ENCODE measurements at regions not wholly inside any gene's neighbourhood (a gene's known extent, or its start where the extent isn't known, plus 50 kb on each side); places are given as distances from the start of the nearest gene placed in this dataset.

DNA sequence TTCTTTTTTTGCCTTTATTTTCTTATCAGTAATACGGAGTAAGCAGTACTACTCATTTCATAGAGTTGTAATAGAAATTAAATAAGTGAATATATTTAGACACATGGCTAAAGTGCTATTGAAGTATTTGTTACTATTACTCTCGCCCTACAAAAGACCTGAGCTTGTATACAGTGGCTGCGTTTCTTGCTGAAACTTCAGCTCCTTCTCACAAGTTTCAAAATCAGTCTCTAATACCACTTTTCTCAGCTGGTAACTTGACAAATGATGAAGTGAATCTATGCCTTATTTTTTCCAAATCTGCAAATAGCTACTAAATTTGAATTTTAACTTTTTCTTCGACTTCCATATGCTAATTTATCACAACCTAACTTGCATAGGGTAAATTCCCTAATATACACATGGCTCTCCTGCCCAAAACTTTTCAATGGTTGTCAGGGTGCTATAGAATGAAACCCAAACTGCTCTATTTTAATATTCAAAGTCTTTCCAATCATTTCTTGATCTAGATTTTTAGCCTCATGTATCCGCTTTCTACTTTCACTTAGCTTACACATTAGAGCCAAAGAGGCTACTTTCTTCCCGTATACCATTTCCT is 347.8 kb upstream of the GULP1 start:
- no peak for DNase-seq

GRCh38 chr2:187949859-187950258 is 341.8 kb upstream of the GULP1 start:
- no peak for DNase-seq

GRCh38 chr2:187951470-187952218 is 340.0 kb upstream of the GULP1 start:
- DNase-seq, result no peak

DNA sequence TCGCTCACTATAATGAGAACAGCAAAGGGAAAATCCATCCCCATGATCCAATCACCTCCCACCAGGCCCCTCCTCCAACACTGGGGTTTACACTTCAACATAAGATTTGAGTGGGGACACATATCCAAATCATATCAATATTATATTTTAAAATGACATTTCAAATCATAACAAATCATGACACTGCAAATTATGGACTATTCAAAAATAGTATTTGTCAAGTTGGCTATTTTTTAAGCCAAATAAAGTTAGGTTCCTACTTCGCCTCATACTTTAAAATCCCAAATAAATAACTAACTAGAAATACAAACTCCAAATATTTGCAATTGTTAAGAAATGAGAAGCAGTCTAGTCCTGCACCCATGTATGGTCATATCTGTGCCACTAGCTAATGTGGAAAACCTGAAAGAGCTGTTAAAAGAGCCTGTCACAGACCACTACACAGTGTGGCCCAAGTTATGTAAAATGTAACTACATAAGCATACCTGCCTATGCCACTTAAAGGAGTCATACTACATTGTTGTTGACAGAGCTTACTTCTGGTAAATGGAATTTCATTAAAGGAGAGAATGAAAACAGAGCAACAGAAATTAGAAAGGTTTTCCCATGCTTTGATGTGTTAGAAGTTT is 334.7 kb upstream of the GULP1 start:
- DNase-seq, result no peak

- no peak for DNase-seq
Measured at GRCh38 chr2:187959821-187960220, 331.9 kb upstream of the GULP1 start.

- DNase-seq, result no peak
Measured at GRCh38 chr2:187962538-187962937, 329.1 kb upstream of the GULP1 start.

- DNase-seq, result no peak
Measured at GRCh38 chr2:187964746-187965145, 326.9 kb upstream of the GULP1 start.

- no peak for DNase-seq
Measured at GRCh38 chr2:187966924-187967323, 324.8 kb upstream of the GULP1 start.

- DNase-seq, result no peak
Measured at GRCh38 chr2:187971893-187972292, 319.8 kb upstream of the GULP1 start.

DNA sequence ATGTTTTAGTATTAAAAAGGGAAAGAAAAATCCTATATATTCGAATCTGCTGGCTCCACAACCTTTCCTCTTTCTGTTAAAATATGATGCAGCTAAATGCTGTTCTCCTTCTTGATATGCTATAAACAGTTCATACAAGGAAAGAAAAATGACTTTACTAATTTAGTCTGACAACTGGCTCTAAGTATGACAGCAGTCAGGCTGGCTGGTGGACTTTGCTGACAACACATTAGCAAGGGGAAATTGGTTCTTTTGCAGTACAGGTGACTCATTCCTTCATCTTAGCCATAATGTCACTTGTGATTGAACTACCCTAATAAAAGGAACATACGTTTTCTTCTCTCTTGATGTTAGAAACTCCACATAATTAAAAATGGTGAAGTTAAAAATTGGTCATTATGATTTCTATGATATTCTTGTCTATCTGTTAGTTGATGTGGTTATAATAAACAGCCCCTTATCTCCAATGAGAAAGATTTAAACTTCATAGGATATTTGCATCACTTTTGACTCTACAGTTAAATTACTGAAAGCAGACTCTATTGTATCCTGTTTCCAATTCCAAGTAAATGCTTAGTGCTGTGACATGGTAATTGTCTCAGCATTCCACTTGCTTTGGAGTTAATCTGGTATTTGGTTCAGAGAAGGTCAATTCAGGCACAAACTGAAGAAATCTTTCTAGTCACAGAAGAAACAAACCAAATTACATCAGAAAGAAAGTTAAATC is 315.3 kb upstream of the GULP1 start:
- DNase-seq, result no peak

DNA sequence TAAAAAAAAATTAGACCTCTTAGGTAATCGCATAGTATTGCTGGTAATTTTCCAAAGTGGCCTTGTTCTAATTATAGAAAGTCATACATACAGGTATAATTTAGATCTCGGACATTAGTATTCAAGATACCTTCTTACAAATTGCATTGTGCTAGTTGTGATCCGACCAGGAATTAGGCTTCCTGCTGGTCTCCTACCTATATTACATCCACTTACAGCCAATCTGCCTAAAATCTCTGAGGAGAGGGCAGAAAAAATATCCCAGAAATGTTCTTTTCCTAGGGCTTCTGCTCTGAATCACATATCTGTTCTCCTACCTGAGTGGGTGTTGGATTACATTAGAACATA is 314.7 kb upstream of the GULP1 start:
- no peak for DNase-seq

DNA sequence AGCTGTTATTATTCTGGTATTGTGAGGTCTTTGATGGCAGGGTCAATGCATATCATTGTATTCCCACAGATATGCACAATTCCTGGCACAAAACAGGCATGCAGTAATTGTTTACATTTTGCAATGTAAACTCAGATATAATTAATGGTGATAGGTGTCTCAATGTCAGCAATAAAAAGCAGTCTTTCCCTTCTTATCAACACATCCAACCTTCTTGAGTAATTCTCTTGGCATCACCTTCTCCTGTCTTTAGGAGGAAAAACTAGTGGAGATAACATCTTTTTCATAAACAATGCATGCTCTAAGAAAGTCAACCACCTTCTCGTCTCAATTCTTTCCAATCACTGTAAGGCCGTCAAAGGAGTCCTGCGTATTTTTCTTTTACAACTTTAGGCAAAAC is 313.3 kb upstream of the GULP1 start:
- DNase-seq, result no peak

GRCh38 chr2:187982668-187983067 is 309.0 kb upstream of the GULP1 start:
- no peak for DNase-seq

DNA sequence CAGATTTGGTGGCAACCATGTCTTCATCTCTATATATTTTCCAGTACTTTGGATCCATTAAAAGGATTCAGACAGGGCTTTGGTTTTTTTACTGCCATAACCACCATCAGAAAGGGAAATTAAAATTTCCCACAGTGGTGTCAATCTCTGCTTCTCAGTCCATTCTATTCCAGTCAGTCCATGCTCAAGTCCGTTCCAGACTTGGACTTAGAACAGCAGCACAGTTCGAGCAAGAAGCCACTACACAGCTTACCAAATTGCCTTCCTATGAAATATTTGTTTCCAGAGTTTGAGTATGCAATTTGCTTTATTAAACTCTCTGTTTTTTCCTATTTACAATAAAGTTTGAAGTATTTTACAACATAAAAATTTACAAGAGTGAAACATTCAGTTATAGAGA is 306.5 kb upstream of the GULP1 start:
- no peak for DNase-seq

GRCh38 chr2:187985923-187986322 is 305.8 kb upstream of the GULP1 start:
- no peak for DNase-seq

DNA sequence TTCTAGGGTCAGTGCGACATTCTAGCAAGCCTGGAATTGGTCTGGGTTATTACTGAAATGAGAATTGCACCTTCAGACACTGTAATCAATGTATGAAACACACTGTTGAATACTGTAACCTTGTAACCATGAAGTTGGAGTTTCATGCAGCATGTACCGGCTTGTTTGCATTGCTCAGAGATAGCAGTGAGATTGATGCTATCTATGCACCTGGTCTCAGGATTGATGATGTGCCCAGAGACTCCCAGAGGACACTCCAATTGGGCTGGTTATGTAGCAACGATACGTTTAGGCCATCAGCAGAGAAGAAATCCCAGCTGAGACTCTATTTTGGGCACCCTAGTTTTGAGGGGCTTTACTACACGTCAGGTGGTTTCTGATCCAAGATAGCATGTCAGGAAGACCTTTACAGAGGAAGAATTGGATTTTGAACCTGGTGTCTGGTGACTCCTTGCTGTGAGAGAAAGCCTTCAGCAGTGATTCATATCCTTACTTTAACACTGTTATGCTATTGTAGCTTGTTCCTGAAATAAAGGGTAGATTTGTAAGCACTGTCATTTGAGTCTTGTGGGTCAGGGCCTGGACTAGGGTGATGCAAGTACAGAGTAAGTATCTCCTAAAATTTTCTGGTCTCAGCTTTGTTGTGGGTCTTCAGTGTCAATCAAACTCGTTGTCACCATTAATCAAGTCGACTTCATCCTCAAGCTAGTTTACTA is 305.1 kb upstream of the GULP1 start:
- no peak for DNase-seq

GRCh38 chr2:187988348-187988747 is 303.3 kb upstream of the GULP1 start:
- no peak for DNase-seq

- DNase-seq, result no peak
Measured at GRCh38 chr2:187989925-187990623, 301.6 kb upstream of the GULP1 start.

- no peak for DNase-seq
Measured at GRCh38 chr2:187991389-187991788, 300.3 kb upstream of the GULP1 start.

DNA sequence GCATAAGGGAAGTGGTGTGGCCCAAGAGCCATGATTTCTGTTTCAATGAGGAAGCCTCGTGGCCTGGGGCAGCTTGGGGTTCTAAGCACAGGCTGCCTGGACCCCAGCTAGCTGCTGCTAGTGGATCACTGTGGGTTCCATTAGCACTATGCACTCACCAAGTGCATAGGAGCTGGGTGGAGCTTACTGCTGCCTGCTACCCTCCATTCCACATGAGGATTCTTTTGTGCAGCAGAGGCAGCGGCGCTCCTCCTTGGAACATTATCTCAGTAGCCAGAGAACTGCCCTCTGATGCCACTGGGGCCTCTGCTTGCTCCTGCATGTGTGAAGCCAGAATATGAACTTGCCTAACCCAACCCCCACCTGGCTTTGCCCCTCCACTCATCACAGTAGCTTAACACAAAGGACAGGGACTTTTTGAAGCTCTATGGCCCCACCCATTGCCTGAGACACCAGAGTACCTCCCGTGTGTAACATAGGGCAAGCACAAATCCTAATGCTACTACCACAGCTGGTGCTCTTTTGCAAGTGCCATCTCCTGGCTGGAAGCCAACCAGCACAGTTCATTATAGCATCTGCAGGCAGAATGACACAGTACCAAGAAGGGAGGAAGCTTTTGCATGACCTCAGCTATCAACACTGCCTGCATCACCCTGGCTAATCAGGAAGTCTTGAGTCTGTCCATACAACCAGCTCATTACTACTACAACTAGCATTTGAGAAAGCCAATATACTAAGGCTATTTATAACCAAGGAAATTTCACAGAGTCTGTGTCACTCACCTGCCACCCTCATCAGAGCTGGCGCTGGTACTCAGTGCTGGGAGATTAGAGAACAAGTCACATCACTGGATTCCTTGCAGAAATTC is 297.0 kb upstream of the GULP1 start:
- DNase-seq, result no peak

DNA sequence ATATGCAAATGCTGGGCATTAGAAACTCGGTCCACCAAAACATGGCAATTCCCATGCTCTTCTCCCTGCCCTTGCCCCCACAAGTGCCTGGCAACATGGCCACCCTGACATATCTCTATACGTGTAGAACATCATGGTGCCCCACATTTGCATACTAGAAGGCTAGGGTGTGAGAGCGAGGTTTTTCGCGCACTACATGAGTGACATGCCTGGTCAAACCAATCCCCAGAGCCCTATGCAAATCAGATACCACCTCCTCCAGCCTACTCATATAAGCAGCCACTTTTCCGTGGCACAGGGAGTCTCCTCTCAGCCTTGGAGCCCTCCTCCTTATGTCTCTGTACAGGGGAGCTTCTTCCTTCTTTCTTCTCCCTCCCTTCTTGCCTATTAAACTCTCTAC is 296.1 kb upstream of the GULP1 start:
- no peak for DNase-seq

DNA sequence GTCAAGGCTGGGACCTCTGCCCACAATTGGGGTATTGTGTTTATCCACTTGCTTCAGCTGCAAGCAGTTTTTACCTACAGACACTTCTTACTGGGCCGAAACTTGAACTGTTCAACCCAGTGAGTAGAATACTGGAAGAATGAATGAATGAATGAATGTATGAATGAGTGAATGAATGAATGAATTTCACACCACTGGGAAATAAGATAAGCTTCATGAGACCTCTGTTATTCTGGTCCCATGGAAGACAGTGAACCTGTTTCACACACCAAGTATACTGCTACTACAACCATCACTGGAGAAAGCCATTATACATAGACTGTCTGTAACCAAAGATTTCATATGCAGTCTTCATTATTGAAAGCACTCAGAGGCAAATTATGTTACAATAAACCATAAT is 295.0 kb upstream of the GULP1 start:
- no peak for DNase-seq
